Lung (tissue), 11 donors: ENCODE measurements at regions not wholly inside any gene's neighbourhood (a gene's known extent, or its start where the extent isn't known, plus 50 kb on each side); places are given as distances from the start of the nearest gene placed in this dataset.

ENCODE experiments used
- ATAC-seq: fragments of 200-7000 bp; cut with Tn5 transposase; one replicate; pipeline ENCODE4 v1.9.1; 2020; ENCODE audit warnings: moderate number of reproducible peaks; ENCODE audit not compliant: insufficient read depth, low FRiP score
- DNase-seq, 3 donors: peaks; one replicate each; pipeline ENCODE4 v3.0.0-alpha.2; 2013 to 2017
- H3K27ac ChIP-seq, 2 donors: one replicate each; pipeline ENCODE4 v1.5.1; 2013; ENCODE audit warnings: mild to moderate bottlenecking in 2 of 2, moderate library complexity in 2 of 2, control low read depth in 1 of 2, inconsistent platforms in 1 of 2, low read depth in 1 of 2, low read length in 1 of 2
- H3K27me3 ChIP-seq, 3 donors: one replicate each; pipeline ENCODE4 v1.5.1; 2013; ENCODE audit warnings: low read length in 2 of 3; ENCODE audit not compliant: control insufficient read depth in 3 of 3, insufficient read depth in 3 of 3
- H3K36me3 ChIP-seq, 4 donors: one replicate each; pipeline ENCODE4 v1.5.1; 2013; ENCODE audit warnings: low read length in 4 of 4, mild to moderate bottlenecking in 1 of 4, moderate library complexity in 1 of 4; ENCODE audit not compliant: control insufficient read depth in 4 of 4, insufficient read depth in 4 of 4
- H3K4me1 ChIP-seq, 5 donors: one replicate each; pipeline ENCODE4 v1.5.1; 2013; ENCODE audit warnings: low read length in 5 of 5, mild to moderate bottlenecking in 2 of 5, moderate library complexity in 1 of 5; ENCODE audit not compliant: control insufficient read depth in 5 of 5, insufficient read depth in 5 of 5
- H3K4me3 ChIP-seq: one replicate; pipeline ENCODE4 v1.5.1; 2013; ENCODE audit warnings: mild to moderate bottlenecking, control low read depth, moderate library complexity
- H3K9ac ChIP-seq, 2 donors: one replicate each; pipeline ENCODE4 v1.5.1; 2013; ENCODE audit warnings: low read length in 2 of 2, control low read depth in 1 of 2; ENCODE audit not compliant: insufficient read depth in 1 of 2
- H3K9me3 ChIP-seq, 4 donors: one replicate each; pipeline ENCODE4 v1.5.1; 2013; ENCODE audit warnings: low read length in 3 of 4, mild to moderate bottlenecking in 1 of 4, moderate library complexity in 1 of 4; ENCODE audit not compliant: control insufficient read depth in 4 of 4, insufficient read depth in 3 of 4
- CTCF ChIP-seq: IDR thresholded peaks from 2 replicates; pipeline ENCODE4 v1.5.1; 2012; ENCODE audit warnings: mild to moderate bottlenecking; ENCODE audit errors: control extremely low read depth, extremely low read depth
- WGBS, 2 donors: extraction: QIAGEN DNeasy Blood & Tissue Kit; methylation state at CpG; one replicate each; pipeline ENCODE4 v1.1.7; 2013; 5-methylcytosine and 5-hydroxymethylcytosine counted together
- donor health status: control.
- donor health status: control.
- donor health status: Bipolar disorder and iron deficiency.
- donor health status: healthy.
- donor health status: DM: yes; HTN: yes; CAD: no.

GRCh38 chr3:78281381-78281780 is 1241.5 kb downstream of the ROBO2 start:
- ATAC-seq (no peak), DNase-seq (no peak)
- Histone ChIP-seq H3K27me3 (no peaks in the 10 kb centered on the region), H3K36me3 (no peaks in the 10 kb centered on the region), H3K4me1 (no peaks in the 10 kb centered on the region), H3K27ac (no peak overlapping the region), H3K4me3 (no peak overlapping the region), H3K9ac (no peak overlapping the region), H3K9me3 (peaks cover 0 to 3% (median 0%) of the 10 kb centered on the region in 4 donors)
- TF ChIP-seq CTCF, result no peak
- WGBS, 2 donors, result 90 to 92% methylated on average over 6 of the region's 6 CpGs

- ATAC-seq (no peak), DNase-seq (no peak)
- 82 to 85% methylated on average over 2 of the region's 2 CpGs for WGBS, 2 donors
Measured at GRCh38 chr3:78283994-78284393, 1244.1 kb downstream of the ROBO2 start.

GRCh38 chr3:78285032-78285728 is 1245.3 kb downstream of the ROBO2 start:
- H3K4me1 ChIP-seq, result no peaks in the 10 kb centered on the region
- ATAC-seq (no peak), DNase-seq (no peak)
- peaks cover 0 to 3% (median 0%) of the 10 kb centered on the region in 4 donors for H3K9me3 ChIP-seq
- no peak for TF ChIP-seq CTCF
- H3K27ac ChIP-seq, result no peak overlapping the region
- 61 to 69% methylated on average over 6 of the region's 6 CpGs for WGBS, 2 donors
- no peaks in the 10 kb centered on the region for H3K27me3 ChIP-seq
- H3K9ac ChIP-seq, result no peak overlapping the region
- no peak overlapping the region for H3K4me3 ChIP-seq
- H3K36me3 ChIP-seq, result no peaks in the 10 kb centered on the region

More at GRCh38 chr3:78283994-78284393, 1244.1 kb downstream of the ROBO2 start:
- Histone ChIP-seq H3K27ac (no peak overlapping the region), H3K36me3 (no peaks in the 10 kb centered on the region), H3K9ac (no peak overlapping the region), H3K4me1 (no peaks in the 10 kb centered on the region), H3K27me3 (no peaks in the 10 kb centered on the region), H3K9me3 (peaks cover 0 to 3% (median 0%) of the 10 kb centered on the region in 4 donors), H3K4me3 (no peak overlapping the region)
- TF ChIP-seq CTCF, result no peak

GRCh38 chr3:78287085-78287484 is 1247.2 kb downstream of the ROBO2 start:
- H3K9ac ChIP-seq, result no peak overlapping the region
- no peak for TF ChIP-seq CTCF
- ATAC-seq (no peak), DNase-seq (no peak)
- no peak overlapping the region for H3K4me3 ChIP-seq
- H3K4me1 ChIP-seq, result no peaks in the 10 kb centered on the region
- no peaks in the 10 kb centered on the region for H3K9me3 ChIP-seq
- H3K36me3 ChIP-seq, result no peaks in the 10 kb centered on the region
- no peak overlapping the region for H3K27ac ChIP-seq
- no peaks in the 10 kb centered on the region for H3K27me3 ChIP-seq
